ENCODE measurements at regions not wholly inside any gene's neighbourhood (a gene's known extent, or its start where the extent isn't known, plus 50 kb on each side); places are given as distances from the start of the nearest gene placed in this dataset.
"Not testable (repeated sequence)": the region's sequence is repeated elsewhere in the genome, so short reads cannot be mapped to it uniquely, and the experiment has no call there.

GRCh38 chr2:207434306-207434705 lies 95.5 kb upstream of the CREB1 start:
- DNase-seq (ENCODE audit: low spot score in 2 of 2) = no peak
- H3K4me3 ChIP-seq = no peak overlapping the region
- no peak overlapping the region for H3K27ac ChIP-seq
- intact Hi-C loops (cut with DNase I) = loop anchor here (10.0 kb wide), 1 partner anchor 150 kb away; no protein-coding TSS in a partner anchor
- H3K4me1 ChIP-seq = no peaks in the 10 kb centered on the region
- no peaks in the 10 kb centered on the region for H3K36me3 ChIP-seq
- H3K9me3 ChIP-seq = no peaks in the 10 kb centered on the region
- H3K27me3 ChIP-seq = no peaks in the 10 kb centered on the region
- no peak for TF ChIP-seq CTCF (IDR thresholded peaks at IDR 0.05)

GRCh38 chr2:207434899-207435465 lies 94.8 kb upstream of the CREB1 start:
- DNase-seq (ENCODE audit: low spot score in 2 of 2) = no peak
- intact Hi-C loops (cut with DNase I) = loop anchor here (10.0 kb wide), 1 partner anchor 150 kb away; no protein-coding TSS in a partner anchor

GRCh38 chr2:207437136-207437523 lies 92.6 kb upstream of the CREB1 start:
- Histone ChIP-seq H3K4me3 (no peak overlapping the region), H3K27ac (no peak overlapping the region), H3K4me1 (no peaks in the 10 kb centered on the region), H3K27me3 (no peaks in the 10 kb centered on the region), H3K9me3 (no peaks in the 10 kb centered on the region), H3K36me3 (no peaks in the 10 kb centered on the region)
- no peak for TF ChIP-seq CTCF (IDR thresholded peaks at IDR 0.05)
- intact Hi-C loops (cut with DNase I) = loop anchor here (10.0 kb wide), 1 partner anchor 152 kb away; no protein-coding TSS in a partner anchor
- DNase-seq (ENCODE audit: low spot score in 2 of 2) = no peak

More at GRCh38 chr2:207434899-207435465, 94.8 kb upstream of the CREB1 start:
- H3K36me3 ChIP-seq = no peaks in the 10 kb centered on the region
- TF ChIP-seq CTCF (IDR thresholded peaks at IDR 0.05) = no peak
- no peak overlapping the region for H3K27ac ChIP-seq
- no peaks in the 10 kb centered on the region for H3K4me1 ChIP-seq
- H3K4me3 ChIP-seq = no peak overlapping the region
- no peaks in the 10 kb centered on the region for H3K27me3 ChIP-seq
- H3K9me3 ChIP-seq = no peaks in the 10 kb centered on the region

- H3K36me3 ChIP-seq = no peaks in the 10 kb centered on the region
- H3K4me1 ChIP-seq = no peaks in the 10 kb centered on the region
- intact Hi-C loops (cut with DNase I) = loop anchor here (10.0 kb wide), 1 partner anchor 153 kb away; no protein-coding TSS in a partner anchor
- DNase-seq (ENCODE audit: low spot score in 2 of 2) = no peak
- no peak for TF ChIP-seq CTCF (IDR thresholded peaks at IDR 0.05)
- no peaks in the 10 kb centered on the region for H3K27me3 ChIP-seq
- no peaks in the 10 kb centered on the region for H3K9me3 ChIP-seq
- no peak overlapping the region for H3K27ac ChIP-seq
- no peak overlapping the region for H3K4me3 ChIP-seq
These were observed 92.1 kb upstream of the CREB1 start for GRCh38 chr2:207437524-207438143.

GRCh38 chr2:207438414-207439126 lies 91.2 kb upstream of the CREB1 start:
- H3K9me3 ChIP-seq = no peaks in the 10 kb centered on the region
- no peaks in the 10 kb centered on the region for H3K27me3 ChIP-seq
- intact Hi-C loops (cut with DNase I) = loop anchor here (10.0 kb wide), 1 partner anchor 154 kb away; no protein-coding TSS in a partner anchor
- H3K27ac ChIP-seq = no peak overlapping the region
- no peak for TF ChIP-seq CTCF (IDR thresholded peaks at IDR 0.05)
- DNase-seq (ENCODE audit: low spot score in 2 of 2) = no peak
- no peaks in the 10 kb centered on the region for H3K36me3 ChIP-seq
- no peaks in the 10 kb centered on the region for H3K4me1 ChIP-seq
- no peak overlapping the region for H3K4me3 ChIP-seq

GRCh38 chr2:207439881-207440280 lies 89.9 kb upstream of the CREB1 start:
- not testable (repeated sequence) for H3K27me3 ChIP-seq; H3K4me1 ChIP-seq; DNase-seq (ENCODE audit: low spot score in 2 of 2); H3K4me3 ChIP-seq; H3K36me3 ChIP-seq; H3K27ac ChIP-seq; H3K9me3 ChIP-seq
- intact Hi-C loops (cut with DNase I) = loop anchor here (10.0 kb wide), 1 partner anchor 155 kb away; no protein-coding TSS in a partner anchor

All from ascending aorta (tissue), 2 donors.